Activated CD4-positive, alpha-beta T cell treated with anti-CD3 and anti-CD28 coated beads for 36 hours (primary cell): ENCODE measurements at regions not wholly inside any gene's neighbourhood (a gene's known extent, or its start where the extent isn't known, plus 50 kb on each side); places are given as distances from the start of the nearest gene placed in this dataset.
"Not testable (repeated sequence)": the region's sequence is repeated elsewhere in the genome, so short reads cannot be mapped to it uniquely, and the experiment has no call there.

Source experiments
- ATAC-seq: fragments of 200-7000 bp; cut with Tn5 transposase; one replicate; pipeline ENCODE4 v1.10.0; 2021; ENCODE audit warnings: mild to moderate bottlenecking, moderate library complexity
- CTCF ChIA-PET: fragments of 350-600 bp; sonication (Branson Sonifier 250); formaldehyde crosslinking; loops from one replicate; lab custom pipeline; 2021; ENCODE audit warnings: antibody characterized with exemption; lab: Charles Lee
- POLR2A ChIA-PET: fragments of 350-600 bp; sonication (Branson Sonifier 250); formaldehyde crosslinking; loops from one replicate; lab custom pipeline; 2021; ENCODE audit warnings: antibody characterized with exemption, inconsistent platforms; lab: Charles Lee
- DNase-seq: peaks from one replicate; pipeline ENCODE4 v3.0.0-alpha.2; 2020
- H3K27ac Mint-ChIP-seq: one replicate; pipeline ENCODE4 v1.8.0; 2021; ENCODE audit warnings: mixed read lengths
- H3K27me3 Mint-ChIP-seq: one replicate; pipeline ENCODE4 v1.8.0; 2021; ENCODE audit warnings: mixed read lengths
- H3K36me3 Mint-ChIP-seq: one replicate; pipeline ENCODE4 v1.8.0; 2021; ENCODE audit warnings: low read depth, mixed read lengths
- H3K4me1 Mint-ChIP-seq: one replicate; pipeline ENCODE4 v1.8.0; 2021; ENCODE audit warnings: mixed read lengths
- H3K4me3 Mint-ChIP-seq: one replicate; pipeline ENCODE4 v1.8.0; 2021; ENCODE audit warnings: mild to moderate bottlenecking, moderate library complexity, mixed read lengths
- H3K9me3 Mint-ChIP-seq: one replicate; pipeline ENCODE4 v1.8.0; 2021; ENCODE audit warnings: low read depth, mixed read lengths
- intact Hi-C, 2 experiments: fragments of 100-400 bp; cut with DNase I in 1 of 2; cut with micrococcal nuclease in 1 of 2; formaldehyde crosslinking; loops; one replicate each; pipeline versions ENCODE4 v1.14.2 to v1.15.1; 2022 to 2024; cut with DNase I, micrococcal nuclease

DNA sequence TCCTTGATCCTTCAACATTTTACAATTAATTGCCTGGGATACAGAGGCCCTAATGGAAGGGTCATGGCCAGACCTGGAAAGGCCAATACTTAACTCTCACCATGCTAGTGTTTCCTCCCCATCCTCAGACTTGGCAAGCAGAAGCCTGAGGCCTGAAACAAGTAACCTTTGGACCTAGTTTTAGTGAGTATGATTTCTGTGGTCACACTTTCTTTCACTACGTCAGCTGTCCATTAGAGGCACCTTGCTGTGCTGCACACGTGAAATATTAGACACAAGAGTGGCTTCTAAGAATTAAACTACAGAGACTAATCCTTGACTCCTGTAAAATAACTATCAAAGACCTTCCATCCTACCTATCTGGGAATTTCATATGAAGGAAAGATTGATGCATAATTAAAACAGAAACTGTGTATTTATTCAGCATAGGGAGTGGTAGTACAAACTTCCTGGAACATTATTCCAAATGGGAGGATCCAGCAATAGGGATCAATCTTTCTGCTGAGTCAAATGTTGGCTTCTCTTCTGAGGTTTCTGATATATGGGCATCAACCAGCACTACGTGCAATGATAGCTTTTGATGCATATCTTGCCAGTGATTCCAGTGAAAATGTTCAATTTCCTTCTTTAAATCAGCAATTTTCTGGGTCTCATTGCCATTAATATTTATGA lies 249.7 kb downstream of the IKZF2 start:
- ChIA-PET CTCF (interaction anchor here (0.7 kb wide), 1 partner anchor 9 kb away, joined by 3 read pairs; no protein-coding TSS in a partner anchor), POLR2A (no interaction called here)
- Mint-ChIP-seq H3K36me3 (no peaks in the 10 kb centered on the region), H3K4me1 (no peaks in the 10 kb centered on the region), H3K27me3 (peaks cover 1% of the 10 kb centered on the region), H3K9me3 (no peaks in the 10 kb centered on the region), H3K4me3 (no peak overlapping the region), H3K27ac (no peak overlapping the region)
- DNase-seq (no peak), ATAC-seq (no peak)
- intact Hi-C loops, result no loop called here

DNA sequence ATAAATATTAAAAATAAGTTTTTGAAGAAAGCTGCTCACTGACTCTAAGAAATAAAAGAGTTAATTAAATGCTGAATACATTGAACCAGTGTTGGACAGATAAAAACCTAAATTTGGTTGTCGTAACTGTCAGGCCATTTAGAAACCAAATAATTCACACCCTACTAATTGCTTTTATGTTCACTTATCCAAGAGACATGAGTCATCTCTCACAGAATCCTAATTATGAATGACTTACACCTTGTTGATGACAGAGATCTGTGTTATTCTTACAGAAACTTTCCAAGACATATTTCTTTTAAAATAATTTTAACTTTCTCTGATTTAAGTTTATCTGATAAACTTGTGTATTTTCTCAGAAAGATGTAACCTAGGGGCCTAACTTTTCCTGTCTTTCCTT lies 250.7 kb downstream of the IKZF2 start:
- Mint-ChIP-seq H3K4me1 (no peaks in the 10 kb centered on the region), H3K4me3 (no peak overlapping the region), H3K27me3 (peaks cover 1% of the 10 kb centered on the region), H3K27ac (no peak overlapping the region), H3K9me3 (no peaks in the 10 kb centered on the region), H3K36me3 (no peaks in the 10 kb centered on the region)
- intact Hi-C loops, result no loop called here
- ChIA-PET CTCF (no interaction called here), POLR2A (no interaction called here)
- DNase-seq, result no peak
- ATAC-seq, result no peak

DNA sequence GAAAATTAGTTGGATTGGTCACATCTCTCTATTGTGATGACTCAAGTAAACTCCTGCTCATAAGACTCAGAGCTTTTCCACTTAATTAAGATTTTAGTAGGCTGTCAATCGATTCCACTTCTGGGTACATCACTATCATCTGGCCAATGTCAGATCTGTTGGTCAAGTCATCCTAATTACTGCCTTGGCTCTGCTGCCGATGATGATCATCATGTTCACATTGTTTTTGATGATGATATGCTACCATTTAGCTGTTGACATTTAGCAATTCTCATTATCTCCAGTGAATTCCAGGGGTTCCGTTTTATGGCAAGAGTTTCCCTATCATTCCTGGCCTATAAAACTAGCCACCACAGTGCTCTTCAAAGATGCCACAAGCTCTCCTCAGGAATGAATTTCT lies 253.4 kb downstream of the IKZF2 start:
- DNase-seq, result no peak
- ChIA-PET POLR2A (no interaction called here), CTCF (no interaction called here)
- Mint-ChIP-seq H3K36me3 (no peaks in the 10 kb centered on the region), H3K27ac (no peak overlapping the region), H3K27me3 (no peaks in the 10 kb centered on the region), H3K4me3 (no peak overlapping the region), H3K9me3 (no peaks in the 10 kb centered on the region), H3K4me1 (no peaks in the 10 kb centered on the region)
- intact Hi-C loops, result no loop called here
- ATAC-seq, result no peak

DNA sequence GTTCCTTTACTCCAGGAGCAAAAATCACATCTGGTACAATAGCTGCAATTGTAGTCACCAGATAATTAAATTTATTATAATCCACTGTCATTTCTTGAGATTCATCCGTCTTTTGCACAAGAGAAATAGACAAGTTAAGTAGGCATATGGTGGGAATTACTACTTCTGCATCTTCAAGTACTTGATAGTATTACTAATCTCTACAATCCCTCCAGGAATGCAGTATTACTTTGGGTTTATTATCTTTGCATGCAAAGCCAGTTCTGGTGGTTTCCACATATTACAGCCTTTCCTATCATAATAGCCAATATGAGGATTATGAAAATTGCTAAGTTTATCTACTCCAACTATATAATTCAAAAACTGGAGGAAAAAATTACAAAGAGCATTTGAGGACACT lies 254.1 kb downstream of the IKZF2 start:
- H3K36me3 Mint-ChIP-seq, result no peaks in the 10 kb centered on the region
- intact Hi-C loops, result no loop called here
- H3K4me1 Mint-ChIP-seq, result no peaks in the 10 kb centered on the region
- ATAC-seq (no peak), DNase-seq (no peak)
- no peaks in the 10 kb centered on the region for H3K9me3 Mint-ChIP-seq
- H3K4me3 Mint-ChIP-seq, result no peak overlapping the region
- H3K27me3 Mint-ChIP-seq, result no peaks in the 10 kb centered on the region
- ChIA-PET CTCF (no interaction called here), POLR2A (no interaction called here)
- no peak overlapping the region for H3K27ac Mint-ChIP-seq

DNA sequence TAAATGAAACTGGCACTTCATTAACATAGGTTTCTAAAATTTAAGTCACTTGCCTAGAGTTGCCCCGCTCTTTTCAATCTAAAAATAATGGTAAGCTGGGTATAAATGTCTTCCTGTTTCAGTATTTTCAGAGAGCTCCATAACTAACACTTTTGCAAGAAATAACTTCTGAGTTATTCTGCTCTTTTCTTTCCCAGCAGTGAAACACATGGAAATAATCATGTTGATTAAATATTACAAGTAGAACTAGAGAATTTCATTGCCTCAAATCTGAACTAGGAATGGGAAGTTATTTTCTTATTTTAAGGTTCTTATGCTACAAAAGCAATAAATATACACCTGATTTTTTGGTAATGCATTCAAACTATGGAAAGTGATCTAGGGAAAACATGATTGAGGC lies 257.4 kb downstream of the IKZF2 start:
- Mint-ChIP-seq H3K36me3 (no peaks in the 10 kb centered on the region), H3K27ac (no peak overlapping the region), H3K4me1 (no peaks in the 10 kb centered on the region), H3K4me3 (no peak overlapping the region), H3K9me3 (no peaks in the 10 kb centered on the region), H3K27me3 (peaks cover 2% of the 10 kb centered on the region)
- no peak for DNase-seq
- CTCF ChIA-PET, result no interaction called here
- intact Hi-C loops, result loop anchor here in 1 of 2 experiments (5.0 kb wide), 1 partner anchor 207 kb away; no protein-coding TSS in a partner anchor
- POLR2A ChIA-PET, result no interaction called here
- no peak for ATAC-seq

DNA sequence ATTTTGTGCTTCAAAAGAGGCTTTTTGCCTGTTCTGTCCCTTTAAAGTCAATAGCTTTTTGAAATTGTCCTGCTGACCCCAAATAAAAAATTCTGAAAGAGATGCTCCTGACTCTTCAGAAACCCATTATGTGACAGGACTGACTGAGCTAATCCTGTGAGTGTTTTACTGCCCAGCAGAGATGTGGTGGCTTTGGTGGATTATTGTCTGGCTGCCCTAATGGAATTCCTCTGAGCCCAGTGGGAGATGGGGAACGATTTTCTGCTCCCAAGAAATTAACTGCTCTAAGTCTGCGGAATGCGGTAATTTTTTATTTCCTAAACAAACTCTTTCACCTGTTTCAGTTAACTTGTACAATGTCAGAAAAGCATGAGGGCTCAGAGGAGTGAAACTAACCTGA lies 258.2 kb downstream of the IKZF2 start:
- Mint-ChIP-seq H3K4me3 (no peak overlapping the region), H3K4me1 (no peaks in the 10 kb centered on the region), H3K9me3 (no peaks in the 10 kb centered on the region), H3K27me3 (peaks cover 2% of the 10 kb centered on the region), H3K27ac (no peak overlapping the region), H3K36me3 (no peaks in the 10 kb centered on the region)
- ChIA-PET CTCF (interaction anchor here (0.5 to 1.2 kb wide), 2 partner anchors 9 to 18 kb away, joined by 3 read pairs; no protein-coding TSS in a partner anchor), POLR2A (no interaction called here)
- no peak for ATAC-seq
- intact Hi-C loops, result loop anchor here in 1 of 2 experiments (5.0 kb wide), 1 partner anchor 206 kb away; no protein-coding TSS in a partner anchor
- DNase-seq, result no peak

DNA sequence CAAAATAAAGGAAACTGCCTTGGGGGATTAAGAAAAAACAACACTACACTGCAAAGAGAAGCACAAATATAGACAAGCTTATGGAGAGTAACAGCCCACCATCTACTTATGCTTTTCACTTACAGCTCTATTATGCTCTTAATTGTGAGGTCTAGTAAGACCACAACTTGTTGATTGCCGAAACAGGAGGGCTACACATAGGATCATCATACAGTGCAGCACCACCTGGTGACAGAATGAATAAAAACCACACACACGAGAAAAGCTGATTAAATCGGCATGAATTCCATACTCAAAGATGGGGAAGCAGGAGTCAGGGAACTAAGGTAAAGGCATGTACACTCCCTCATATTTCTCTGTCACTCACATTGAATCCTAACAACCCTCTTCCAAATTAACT lies 259.2 kb downstream of the IKZF2 start:
- CTCF ChIA-PET, result interaction anchor here (0.6 to 1.3 kb wide), 3 partner anchors 10 to 117 kb away, joined by 3 read pairs; no protein-coding TSS in a partner anchor
- Mint-ChIP-seq H3K36me3 (no peaks in the 10 kb centered on the region), H3K4me3 (no peak overlapping the region), H3K27me3 (peaks cover 2% of the 10 kb centered on the region), H3K27ac (no peak overlapping the region), H3K9me3 (no peaks in the 10 kb centered on the region), H3K4me1 (no peaks in the 10 kb centered on the region)
- DNase-seq, result no peak
- intact Hi-C loops, result loop anchor here in 1 of 2 experiments (5.0 kb wide), 1 partner anchor 205 kb away; no protein-coding TSS in a partner anchor
- POLR2A ChIA-PET, result interaction anchor here (0.6 kb wide), 1 partner anchor 12 kb away, joined by 5 read pairs; no protein-coding TSS in a partner anchor
- no peak for ATAC-seq

DNA sequence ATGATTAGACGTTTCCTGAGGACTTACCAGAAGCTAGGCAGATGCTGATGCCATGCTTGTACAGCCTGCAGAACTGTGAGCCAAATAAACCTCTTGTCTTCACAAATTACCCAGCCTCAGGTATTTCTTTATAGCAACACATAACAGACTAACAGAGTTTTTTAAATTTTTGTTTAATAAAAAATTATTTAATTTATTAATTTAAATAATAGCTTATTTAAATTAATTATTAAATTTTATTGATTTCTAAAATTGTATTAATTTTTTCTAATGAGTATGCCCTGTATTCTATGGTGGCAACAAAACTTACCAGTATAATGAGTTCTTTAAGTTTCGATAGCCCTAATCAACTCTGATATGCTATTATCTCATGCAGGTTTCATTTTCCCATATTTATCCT lies 259.8 kb downstream of the IKZF2 start:
- Mint-ChIP-seq H3K36me3 (no peaks in the 10 kb centered on the region), H3K4me1 (no peaks in the 10 kb centered on the region), H3K27me3 (peaks cover 2% of the 10 kb centered on the region), H3K9me3 (peaks cover 2% of the 10 kb centered on the region), H3K27ac (no peak overlapping the region), H3K4me3 (no peak overlapping the region)
- CTCF ChIA-PET, result interaction anchor here (0.6 to 1.3 kb wide), 2 partner anchors 94 to 117 kb away, joined by 3 read pairs; no protein-coding TSS in a partner anchor
- intact Hi-C loops, result loop anchor here in 1 of 2 experiments (5.0 kb wide), 1 partner anchor 204 kb away; no protein-coding TSS in a partner anchor
- POLR2A ChIA-PET, result no interaction called here
- no peak for ATAC-seq
- no peak for DNase-seq

DNA sequence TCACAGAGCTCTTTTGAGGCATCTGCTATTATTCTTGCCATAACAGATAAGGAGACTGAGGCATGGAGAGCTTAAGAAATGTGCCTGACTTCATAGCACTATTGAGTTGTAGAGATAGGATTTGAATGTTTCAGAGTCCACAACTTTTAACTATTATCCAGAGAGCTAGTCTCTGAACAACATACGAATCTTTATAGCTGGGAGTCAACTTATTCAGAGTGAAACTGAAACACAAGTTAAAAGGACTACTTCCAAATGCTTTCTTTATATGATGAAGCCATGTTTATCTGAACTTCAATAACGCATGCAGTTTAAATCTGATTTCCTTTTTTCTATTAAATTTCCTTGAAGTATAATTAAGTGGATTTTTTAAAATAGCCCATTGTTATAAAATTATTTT lies 268.8 kb downstream of the IKZF2 start:
- CTCF ChIA-PET, result no interaction called here
- no peak overlapping the region for H3K27ac Mint-ChIP-seq
- no peak for ATAC-seq

DNA sequence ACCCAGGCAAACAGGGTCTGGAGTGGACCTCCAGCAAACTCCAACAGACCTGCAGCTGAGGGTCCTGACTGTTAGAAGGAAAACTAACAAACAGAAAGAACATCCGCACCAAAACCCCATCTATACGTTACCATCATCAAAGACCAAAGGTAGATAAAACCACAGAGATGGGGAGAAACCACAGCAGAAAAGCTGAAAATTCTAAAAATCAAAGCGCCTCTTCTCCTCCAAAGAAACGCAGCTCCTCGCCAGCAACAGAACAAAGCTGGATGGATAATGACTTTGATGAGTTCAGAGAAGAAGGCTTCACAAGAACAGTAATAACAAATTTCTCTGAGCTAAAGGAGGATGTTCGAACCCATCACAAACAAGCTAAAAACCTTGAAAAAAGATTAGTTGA lies 274.9 kb downstream of the IKZF2 start:
- H3K36me3 Mint-ChIP-seq, H3K4me3 Mint-ChIP-seq, ATAC-seq, H3K27ac Mint-ChIP-seq, H3K4me1 Mint-ChIP-seq, H3K9me3 Mint-ChIP-seq, intact Hi-C loops, DNase-seq, H3K27me3 Mint-ChIP-seq, POLR2A ChIA-PET, CTCF ChIA-PET: not testable (repeated sequence)

More for the DNA sequence above, 268.8 kb downstream of the IKZF2 start:
- Mint-ChIP-seq H3K9me3 (peaks cover 17% of the 10 kb centered on the region), H3K4me1 (peaks cover 6% of the 10 kb centered on the region), H3K27me3 (no peaks in the 10 kb centered on the region), H3K36me3 (peaks cover 4% of the 10 kb centered on the region), H3K4me3 (no peak overlapping the region)
- intact Hi-C loops, result no loop called here
- POLR2A ChIA-PET, result no interaction called here
- DNase-seq, result no peak

DNA sequence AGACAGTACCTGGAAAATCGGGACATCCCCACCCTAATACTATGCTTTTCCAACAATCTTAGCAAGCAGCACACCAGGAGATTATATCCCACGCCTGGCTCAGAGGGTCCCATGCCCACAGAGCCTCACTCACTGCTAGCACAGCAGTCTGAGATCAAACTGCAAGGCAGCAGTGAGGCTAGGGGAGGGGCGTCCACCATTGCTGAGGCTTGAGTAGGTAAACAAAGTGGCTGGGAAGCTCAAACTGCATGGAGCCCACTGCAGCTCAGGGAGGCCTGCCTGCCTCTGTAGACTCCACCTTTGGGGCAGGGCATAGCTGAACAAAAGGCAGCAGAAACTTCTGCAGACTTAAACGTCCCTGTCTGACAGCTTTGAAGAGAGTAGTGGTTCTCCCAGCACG lies 275.5 kb downstream of the IKZF2 start:
- H3K27me3 Mint-ChIP-seq, intact Hi-C loops, H3K27ac Mint-ChIP-seq, DNase-seq, H3K4me1 Mint-ChIP-seq, H3K36me3 Mint-ChIP-seq, CTCF ChIA-PET, H3K9me3 Mint-ChIP-seq, ATAC-seq, H3K4me3 Mint-ChIP-seq: not testable (repeated sequence)
- POLR2A ChIA-PET, result interaction anchor here (0.6 kb wide), 1 partner anchor 445 kb away, joined by 3 read pairs; no protein-coding TSS in a partner anchor

DNA sequence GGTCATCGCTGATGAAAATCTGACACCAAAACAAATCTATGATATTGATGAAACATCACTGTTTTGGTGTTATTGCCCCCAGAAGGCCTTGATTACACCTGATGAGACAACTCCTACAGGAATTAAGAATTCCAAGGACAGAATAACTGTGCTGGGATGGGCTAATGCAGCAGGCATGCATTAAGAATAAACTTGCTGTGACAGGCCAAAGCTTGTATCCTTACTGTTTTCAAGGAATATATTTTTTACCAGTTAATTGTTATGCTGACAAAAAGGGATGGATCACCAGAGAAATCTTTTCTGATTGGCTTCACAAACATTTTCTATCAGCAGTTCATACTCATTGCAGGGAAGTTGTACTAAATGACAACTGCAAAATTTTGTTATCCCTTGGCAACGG lies 278.2 kb downstream of the IKZF2 start:
- ChIA-PET POLR2A (no interaction called here), CTCF (no interaction called here)
- intact Hi-C loops, result no loop called here
- Mint-ChIP-seq H3K27me3 (peaks cover 4% of the 10 kb centered on the region), H3K36me3 (peaks cover 3% of the 10 kb centered on the region), H3K4me1 (peaks cover 10% of the 10 kb centered on the region), H3K27ac (no peak overlapping the region), H3K4me3 (no peak overlapping the region), H3K9me3 (peaks cover 4% of the 10 kb centered on the region)
- DNase-seq (no peak), ATAC-seq (no peak)
